ENCODE measurements at regions not wholly inside any gene's neighbourhood (a gene's known extent, or its start where the extent isn't known, plus 50 kb on each side); places are given as distances from the start of the nearest gene placed in this dataset.

- Histone ChIP-seq H3K4me1 (ENCODE audit: control insufficient read depth in 1 of 2, insufficient read depth in 2 of 2, low read depth in 1 of 2, low read length in 1 of 2) (no peaks in the 10 kb centered on the region), H3K9me2 (no peaks in the 10 kb centered on the region), H3K79me2 (ENCODE audit: insufficient read depth) (no peaks in the 10 kb centered on the region), H3F3A (replicated peaks; ENCODE audit: insufficient read depth) (no peaks in the 10 kb centered on the region), H2AFZ (ENCODE audit: low read depth) (no peak overlapping the region), H3K9me3 (no peaks in the 10 kb centered on the region), H3K9ac (no peak overlapping the region), H3K4me2 (no peak overlapping the region), H3K27ac (ENCODE audit: low read depth in 2 of 2, low read length in 1 of 2) (no peak overlapping the region), H3K4me3 (ENCODE audit: low read depth in 2 of 2, low read length in 1 of 2) (no peak overlapping the region), H4K20me1 (ENCODE audit: insufficient read depth) (no peaks in the 10 kb centered on the region), H3K36me3 (replicated peaks in 1 of 2; ENCODE audit: control insufficient read depth in 1 of 2, insufficient read depth in 2 of 2, low read length in 1 of 2) (no peaks in the 10 kb centered on the region), H3K27me3 (ENCODE audit: insufficient read depth) (no peaks in the 10 kb centered on the region)
- no peak for TF ChIP-seq PBX3 (IDR thresholded peaks at IDR 0.05)
- TF ChIP-seq, protein P1, sequence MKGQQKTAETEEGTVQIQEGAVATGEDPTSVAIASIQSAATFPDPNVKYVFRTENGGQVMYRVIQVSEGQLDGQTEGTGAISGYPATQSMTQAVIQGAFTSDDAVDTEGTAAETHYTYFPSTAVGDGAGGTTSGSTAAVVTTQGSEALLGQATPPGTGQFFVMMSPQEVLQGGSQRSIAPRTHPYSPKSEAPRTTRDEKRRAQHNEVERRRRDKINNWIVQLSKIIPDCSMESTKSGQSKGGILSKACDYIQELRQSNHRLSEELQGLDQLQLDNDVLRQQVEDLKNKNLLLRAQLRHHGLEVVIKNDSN (IDR thresholded peaks at IDR 0.05; ENCODE audit: borderline replicate concordance, low read depth), result no peak
- TF ChIP-seq MXI1 (IDR thresholded peaks at IDR 0.05; ENCODE audit: low read depth, low read length), result no peak
- TF ChIP-seq YY1 (IDR thresholded peaks at IDR 0.05; ENCODE audit: low read depth), result no peak
- no peak for TF ChIP-seq RAD21 (IDR thresholded peaks at IDR 0.05; ENCODE audit: low read length)
- TF ChIP-seq IRF3 (IDR thresholded peaks at IDR 0.05; ENCODE audit: low read depth, low read length), result no peak
- TF ChIP-seq ELF1 (IDR thresholded peaks at IDR 0.05), result no peak
- TF ChIP-seq RCOR1 (IDR thresholded peaks at IDR 0.05; ENCODE audit: low read length), result no peak
- no peak for TF ChIP-seq TEAD4 (IDR thresholded peaks at IDR 0.05; ENCODE audit: borderline replicate concordance, insufficient read depth)
- no peak for TF ChIP-seq GATA2 (CRISPR knock-in tag; IDR thresholded peaks at IDR 0.05)
- no peak for TF ChIP-seq USF2 (IDR thresholded peaks at IDR 0.05; ENCODE audit: borderline replicate concordance, low read depth, low read length)
- TF ChIP-seq ZBTB33 (IDR thresholded peaks at IDR 0.05; ENCODE audit: borderline replicate concordance, low read depth), result no peak
- no peak for TF ChIP-seq JUND (IDR thresholded peaks at IDR 0.05)
- no peak for TF ChIP-seq FOSL2 (IDR thresholded peaks at IDR 0.05; ENCODE audit: borderline replicate concordance, low read depth)
- no peak for TF ChIP-seq NFIC (IDR thresholded peaks at IDR 0.05; ENCODE audit: borderline replicate concordance)
- no peak for TF ChIP-seq SIN3A (IDR thresholded peaks at IDR 0.05; ENCODE audit: borderline replicate concordance, low read depth, low read length)
- TF ChIP-seq MEF2A (IDR thresholded peaks at IDR 0.05; ENCODE audit: borderline replicate concordance, low read depth), result no peak
- TF ChIP-seq EZH2phosphoT487 (IDR thresholded peaks at IDR 0.05; ENCODE audit: borderline replicate concordance, low read depth), result no peak
- TF ChIP-seq NRF1 (IDR thresholded peaks at IDR 0.05; ENCODE audit: low read depth, low read length), result no peak
- POLR2A ChIA-PET, result no interaction called here
- DNase-seq, result no peak
- CTCF ChIA-PET, result no interaction called here
Measured at GRCh38 chr1:163914785-163915413, 593.1 kb downstream of the NUF2 start.

Measured in SK-N-SH (cell line).